ENCODE measurements at regions not wholly inside any gene's neighbourhood (a gene's known extent, or its start where the extent isn't known, plus 50 kb on each side); places are given as distances from the start of the nearest gene placed in this dataset.
"Not testable (repeated sequence)": the region's sequence is repeated elsewhere in the genome, so short reads cannot be mapped to it uniquely, and the experiment has no call there.

- no peak for DNase-seq (ENCODE audit: extremely low read depth, low read depth)
- no peak for TF ChIP-seq CTCF (IDR thresholded peaks at IDR 0.05; ENCODE audit: low read depth, low read length)
Observed at GRCh38 chr9:111744363-111744762, 50.4 kb downstream of the SHOC1 start.

GRCh38 chr9:111743275-111743674, 51.5 kb downstream of the SHOC1 start:
- no peak for DNase-seq (ENCODE audit: extremely low read depth, low read depth)
- no peak for TF ChIP-seq CTCF (IDR thresholded peaks at IDR 0.05; ENCODE audit: low read depth, low read length)

- DNase-seq (ENCODE audit: extremely low read depth, low read depth), result no peak
- no peak for TF ChIP-seq CTCF (IDR thresholded peaks at IDR 0.05; ENCODE audit: low read depth, low read length)
Observed at GRCh38 chr9:111740739-111741138, 54.0 kb downstream of the SHOC1 start.

- DNase-seq (ENCODE audit: extremely low read depth, low read depth), result no peak
- TF ChIP-seq CTCF (IDR thresholded peaks at IDR 0.05; ENCODE audit: low read depth, low read length), result no peak
Observed at GRCh38 chr9:111736714-111737113, 58.0 kb downstream of the SHOC1 start.

- not testable (repeated sequence) for DNase-seq (ENCODE audit: extremely low read depth, low read depth)
Observed at GRCh38 chr9:111735344-111735743, 59.4 kb downstream of the SHOC1 start.

GRCh38 chr9:111731928-111732327, 62.8 kb downstream of the SHOC1 start:
- no peak for TF ChIP-seq CTCF (IDR thresholded peaks at IDR 0.05; ENCODE audit: low read depth, low read length)
- no peak for DNase-seq (ENCODE audit: extremely low read depth, low read depth)

- TF ChIP-seq CTCF (IDR thresholded peaks at IDR 0.05; ENCODE audit: low read depth, low read length), result no peak
- no peak for DNase-seq (ENCODE audit: extremely low read depth, low read depth)
Observed at GRCh38 chr9:111730937-111731567, 63.7 kb downstream of the SHOC1 start.

Data from AG09319 (cell line).